PC-3 (cell line): ENCODE measurements at regions not wholly inside any gene's neighbourhood (a gene's known extent, or its start where the extent isn't known, plus 50 kb on each side); places are given as distances from the start of the nearest gene placed in this dataset.
"Not testable (repeated sequence)": the region's sequence is repeated elsewhere in the genome, so short reads cannot be mapped to it uniquely, and the experiment has no call there.

Experiments
- EZH2 ChIP-seq: fragments of 300-600 bp; sonication (generic); IDR thresholded peaks from one replicate; pipeline ENCODE4 v1.6.1; 2017; ENCODE audit warnings: antibody characterized with exemption, mild to moderate bottlenecking, low read length; ENCODE audit not compliant: unreplicated experiment
- TF ChIP-seq, protein P1 (sequence below): fragments of 300-600 bp; sonication (generic); conservative IDR thresholded peaks from 2 replicates; pipeline ENCODE4 v1.5.1; 2017; ENCODE audit warnings: antibody characterized with exemption, low read depth, mild to moderate bottlenecking, low read length

DNA sequence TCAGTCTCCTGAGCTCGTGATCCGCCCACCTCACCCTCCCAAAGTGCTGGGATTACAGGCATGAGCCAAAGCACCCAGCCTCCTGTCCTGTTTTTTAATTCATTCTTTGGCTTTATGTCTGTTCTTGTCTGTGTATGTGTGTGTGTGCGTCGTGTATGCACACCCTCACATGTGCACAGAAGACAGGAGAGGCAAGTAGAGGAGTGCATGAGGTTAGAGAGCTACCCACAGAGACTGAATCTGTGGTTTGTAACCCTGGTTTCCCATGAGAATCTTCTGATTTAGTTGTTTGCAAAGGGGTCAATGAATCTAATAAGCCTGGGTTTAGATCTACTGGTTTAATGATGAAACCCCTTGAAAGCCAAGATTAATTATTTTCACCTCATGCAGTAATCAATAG is 1090.0 kb downstream of the EPHA3 start:
- TF ChIP-seq, protein P1, sequence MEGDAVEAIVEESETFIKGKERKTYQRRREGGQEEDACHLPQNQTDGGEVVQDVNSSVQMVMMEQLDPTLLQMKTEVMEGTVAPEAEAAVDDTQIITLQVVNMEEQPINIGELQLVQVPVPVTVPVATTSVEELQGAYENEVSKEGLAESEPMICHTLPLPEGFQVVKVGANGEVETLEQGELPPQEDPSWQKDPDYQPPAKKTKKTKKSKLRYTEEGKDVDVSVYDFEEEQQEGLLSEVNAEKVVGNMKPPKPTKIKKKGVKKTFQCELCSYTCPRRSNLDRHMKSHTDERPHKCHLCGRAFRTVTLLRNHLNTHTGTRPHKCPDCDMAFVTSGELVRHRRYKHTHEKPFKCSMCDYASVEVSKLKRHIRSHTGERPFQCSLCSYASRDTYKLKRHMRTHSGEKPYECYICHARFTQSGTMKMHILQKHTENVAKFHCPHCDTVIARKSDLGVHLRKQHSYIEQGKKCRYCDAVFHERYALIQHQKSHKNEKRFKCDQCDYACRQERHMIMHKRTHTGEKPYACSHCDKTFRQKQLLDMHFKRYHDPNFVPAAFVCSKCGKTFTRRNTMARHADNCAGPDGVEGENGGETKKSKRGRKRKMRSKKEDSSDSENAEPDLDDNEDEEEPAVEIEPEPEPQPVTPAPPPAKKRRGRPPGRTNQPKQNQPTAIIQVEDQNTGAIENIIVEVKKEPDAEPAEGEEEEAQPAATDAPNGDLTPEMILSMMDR: not testable (repeated sequence)
- not testable (repeated sequence) for TF ChIP-seq EZH2
